ENCODE measurements at regions not wholly inside any gene's neighbourhood (a gene's known extent, or its start where the extent isn't known, plus 50 kb on each side); places are given as distances from the start of the nearest gene placed in this dataset.

DNA sequence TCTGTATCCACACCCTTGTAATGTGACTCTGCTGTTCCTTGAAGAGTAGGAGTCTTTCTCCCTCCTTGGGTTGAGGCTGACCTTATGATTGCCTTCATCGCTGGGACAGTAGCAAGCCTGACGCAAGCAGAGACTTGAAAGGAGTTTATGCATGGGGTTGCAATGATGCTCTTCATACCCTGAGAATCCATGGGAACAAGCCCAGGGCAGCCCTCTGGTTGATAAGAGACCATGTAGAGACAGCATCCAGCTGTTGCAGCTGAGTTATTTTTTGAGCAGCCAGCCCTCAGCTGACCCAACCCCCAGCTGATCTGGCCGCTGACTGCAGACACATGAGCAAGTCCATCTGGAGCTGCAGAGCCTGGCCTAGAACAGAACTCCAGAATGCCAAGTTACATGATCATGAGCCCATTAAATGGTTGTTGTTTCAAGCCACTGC is 60.6 kb upstream of the ARNT2 start:
- H3K9me3 ChIP-seq: no peaks in the 10 kb centered on the region
- no peaks in the 10 kb centered on the region for H3K36me3 ChIP-seq
- peak overlapping the region in 1 of 2 donors; percentile 37 for H3K27ac ChIP-seq
- H3K4me3 ChIP-seq: no peak overlapping the region
- no peaks in the 10 kb centered on the region for H3K27me3 ChIP-seq
- intact Hi-C loops (cut with DNase I): no loop called here
- H3K4me1 ChIP-seq (ENCODE audit: insufficient read depth): peaks cover 11% of the 10 kb centered on the region
- TF ChIP-seq EP300 (IDR thresholded peaks at IDR 0.05) (no peak), POLR2A (IDR thresholded peaks at IDR 0.05) (no peak)
- TF ChIP-seq, protein P1, sequence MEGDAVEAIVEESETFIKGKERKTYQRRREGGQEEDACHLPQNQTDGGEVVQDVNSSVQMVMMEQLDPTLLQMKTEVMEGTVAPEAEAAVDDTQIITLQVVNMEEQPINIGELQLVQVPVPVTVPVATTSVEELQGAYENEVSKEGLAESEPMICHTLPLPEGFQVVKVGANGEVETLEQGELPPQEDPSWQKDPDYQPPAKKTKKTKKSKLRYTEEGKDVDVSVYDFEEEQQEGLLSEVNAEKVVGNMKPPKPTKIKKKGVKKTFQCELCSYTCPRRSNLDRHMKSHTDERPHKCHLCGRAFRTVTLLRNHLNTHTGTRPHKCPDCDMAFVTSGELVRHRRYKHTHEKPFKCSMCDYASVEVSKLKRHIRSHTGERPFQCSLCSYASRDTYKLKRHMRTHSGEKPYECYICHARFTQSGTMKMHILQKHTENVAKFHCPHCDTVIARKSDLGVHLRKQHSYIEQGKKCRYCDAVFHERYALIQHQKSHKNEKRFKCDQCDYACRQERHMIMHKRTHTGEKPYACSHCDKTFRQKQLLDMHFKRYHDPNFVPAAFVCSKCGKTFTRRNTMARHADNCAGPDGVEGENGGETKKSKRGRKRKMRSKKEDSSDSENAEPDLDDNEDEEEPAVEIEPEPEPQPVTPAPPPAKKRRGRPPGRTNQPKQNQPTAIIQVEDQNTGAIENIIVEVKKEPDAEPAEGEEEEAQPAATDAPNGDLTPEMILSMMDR (IDR thresholded peaks at IDR 0.05): peak in 1 of 3 donors; percentile 13
- DNase-seq: peak; percentile 87 to 92 (median 88)
- 0 to 20% (median 2%) methylated on average over 3 of the region's 3 CpGs for WGBS, 3 donors

DNA sequence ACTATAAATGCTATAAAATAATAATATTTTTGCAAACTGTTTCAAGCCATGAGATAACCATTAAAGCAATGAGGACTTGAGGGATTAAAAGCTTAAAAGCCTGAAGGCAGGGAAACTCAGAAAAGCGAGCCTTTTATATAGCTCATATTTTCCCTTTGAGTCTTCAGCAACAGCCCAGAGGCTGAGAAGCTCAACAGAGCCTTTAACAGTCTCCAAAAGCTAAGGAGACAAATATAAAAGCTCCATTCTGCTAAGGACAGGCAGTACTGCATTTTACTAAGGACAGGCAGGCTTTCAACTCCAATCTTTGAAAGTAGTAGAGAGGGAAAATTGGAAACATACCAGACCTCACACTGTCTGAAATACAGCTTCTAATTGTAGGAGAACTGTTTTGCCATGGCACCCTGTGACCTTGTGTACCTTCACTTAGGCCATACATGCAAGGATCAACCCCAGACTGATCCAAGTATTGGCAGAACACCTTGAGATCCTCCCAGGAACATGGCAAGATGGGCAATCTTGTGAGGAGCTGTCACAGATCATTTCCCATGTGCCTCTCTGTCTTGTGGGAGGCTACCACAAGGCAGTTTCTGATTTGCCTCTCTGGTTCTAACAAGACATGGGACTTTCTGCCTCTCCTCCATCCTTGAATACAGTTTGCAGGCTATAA is 53.1 kb upstream of the ARNT2 start:
- Histone ChIP-seq H3K9me3 (no peaks in the 10 kb centered on the region), H3K27me3 (no peaks in the 10 kb centered on the region), H3K27ac (no peak overlapping the region), H3K4me1 (ENCODE audit: insufficient read depth) (no peaks in the 10 kb centered on the region), H3K4me3 (no peak overlapping the region), H3K36me3 (no peaks in the 10 kb centered on the region)
- intact Hi-C loops (cut with DNase I): no loop called here
- WGBS, 3 donors: 49 to 92% (median 86%) methylated on average over 1 of the region's 1 CpG
- DNase-seq: no peak
- TF ChIP-seq, protein P1 (IDR thresholded peaks at IDR 0.05): no peak
- TF ChIP-seq EP300 (IDR thresholded peaks at IDR 0.05) (no peak), POLR2A (IDR thresholded peaks at IDR 0.05) (no peak)

All from ovary (tissue), 7 donors.